ENCODE measurements at regions not wholly inside any gene's neighbourhood (a gene's known extent, or its start where the extent isn't known, plus 50 kb on each side); places are given as distances from the start of the nearest gene placed in this dataset.

DNA sequence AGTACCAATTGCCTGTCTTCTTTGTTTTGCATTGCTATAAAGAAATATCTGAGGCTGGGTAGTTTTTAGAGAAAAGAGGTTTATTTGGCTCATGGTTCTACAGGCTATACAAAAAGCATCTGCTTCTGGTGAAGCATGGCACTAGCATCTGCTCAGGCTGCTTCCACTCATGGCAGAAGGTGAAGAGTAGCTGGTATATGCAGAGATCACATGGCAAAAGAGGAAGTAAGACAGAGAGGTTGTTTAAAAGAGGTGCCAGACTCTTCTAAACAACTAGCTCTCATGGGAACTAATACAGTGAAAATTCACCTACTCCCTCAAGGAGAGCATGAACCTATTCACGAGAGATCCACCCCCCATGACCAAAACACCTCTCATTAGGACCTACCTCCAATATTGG is 56.7 kb upstream of the GUCA2B start:
- DNase-seq (ENCODE audit: low spot score) = no peak

DNA sequence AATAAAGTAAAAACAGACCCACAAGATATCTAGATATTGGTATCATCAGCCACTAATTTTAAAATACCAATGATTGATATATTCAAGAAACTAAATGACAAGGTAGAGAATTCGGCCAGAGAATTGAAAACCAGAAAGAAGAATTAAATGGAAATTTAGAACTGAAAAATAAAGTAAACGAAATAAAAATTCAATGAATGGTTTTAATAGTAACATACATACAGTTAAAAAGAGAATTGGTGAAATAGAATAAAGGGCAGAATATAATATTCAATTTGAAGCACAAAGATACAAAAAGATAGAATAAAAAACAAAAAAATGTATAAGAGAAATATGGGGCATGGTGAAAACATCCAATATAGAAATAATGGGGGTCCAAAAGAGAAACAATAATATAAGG is 64.0 kb upstream of the GUCA2B start:
- no peak for DNase-seq (ENCODE audit: low spot score)

- DNase-seq (ENCODE audit: low spot score) = no peak
These were observed 67.1 kb upstream of the GUCA2B start for GRCh38 chr1:42086146-42086545.

DNA sequence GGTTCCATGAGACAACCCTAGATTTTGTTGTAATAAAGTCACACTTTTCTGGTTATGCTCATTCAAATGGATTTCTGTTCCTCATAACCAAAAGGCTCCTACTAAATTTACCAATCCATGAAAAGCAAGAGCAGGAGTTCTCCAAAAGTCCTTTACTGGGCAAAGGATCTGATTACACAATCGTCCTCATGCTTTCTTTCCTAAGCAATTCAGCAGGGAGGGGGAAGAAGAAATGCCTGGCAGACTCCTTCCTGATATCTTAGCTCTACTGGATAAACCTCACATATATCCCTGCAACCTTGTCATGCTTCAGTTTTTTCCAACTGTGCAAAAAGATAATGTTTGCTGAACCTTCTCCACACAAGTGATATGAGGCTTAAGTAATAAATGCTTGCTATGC is 67.6 kb upstream of the GUCA2B start:
- DNase-seq (ENCODE audit: low spot score) = no peak

DNA sequence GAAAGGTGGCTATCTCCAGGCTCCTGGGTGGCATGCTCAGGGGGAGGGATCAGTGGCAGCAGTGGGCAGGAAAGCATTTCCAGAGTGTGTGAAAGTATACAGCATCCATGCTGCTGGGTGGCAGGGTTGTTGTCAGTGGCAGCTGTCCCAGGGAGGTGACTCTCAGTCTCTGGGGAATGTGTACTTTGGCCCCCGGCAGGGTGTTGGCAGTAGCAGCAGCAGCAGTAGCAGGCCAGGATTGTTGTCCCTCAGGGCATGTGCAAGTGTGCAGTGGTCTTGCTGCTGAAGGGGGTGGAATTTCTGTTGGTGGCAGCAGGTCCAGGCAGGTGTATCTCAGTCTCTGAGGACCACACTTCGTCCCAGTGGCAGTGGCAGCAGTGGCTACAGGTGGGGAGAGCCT is 71.7 kb upstream of the GUCA2B start:
- DNase-seq (ENCODE audit: low spot score) = no peak

DNA sequence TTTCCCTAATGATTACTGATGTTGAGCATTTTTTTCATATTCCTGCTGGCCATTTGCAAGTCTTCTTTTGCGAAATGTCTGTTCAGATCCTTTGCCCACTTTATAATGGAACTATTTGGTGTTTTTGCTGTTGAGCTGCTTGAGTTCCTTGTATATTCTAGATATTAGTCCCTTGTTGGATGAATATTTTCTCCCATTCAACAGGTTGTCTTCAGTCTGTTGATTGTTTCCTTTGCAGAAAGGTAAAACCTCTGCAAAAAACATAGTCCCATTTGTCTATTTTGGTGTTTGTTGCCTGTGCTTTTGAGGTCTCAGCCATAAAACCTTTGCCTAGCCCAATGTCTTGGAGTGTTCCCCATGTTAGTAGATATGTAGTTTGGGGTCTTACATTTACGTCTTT is 78.0 kb upstream of the GUCA2B start:
- no peak for DNase-seq (ENCODE audit: low spot score)

GRCh38 chr1:42070996-42071395 is 82.2 kb upstream of the GUCA2B start:
- no peak for DNase-seq (ENCODE audit: low spot score)

GRCh38 chr1:42057800-42058199 is 95.4 kb upstream of the GUCA2B start:
- DNase-seq (ENCODE audit: low spot score) = no peak

GRCh38 chr1:42056460-42056859 is 96.8 kb upstream of the GUCA2B start:
- no peak for DNase-seq (ENCODE audit: low spot score)

GRCh38 chr1:42055061-42055460 is 98.1 kb upstream of the GUCA2B start:
- DNase-seq (ENCODE audit: low spot score) = no peak

DNA sequence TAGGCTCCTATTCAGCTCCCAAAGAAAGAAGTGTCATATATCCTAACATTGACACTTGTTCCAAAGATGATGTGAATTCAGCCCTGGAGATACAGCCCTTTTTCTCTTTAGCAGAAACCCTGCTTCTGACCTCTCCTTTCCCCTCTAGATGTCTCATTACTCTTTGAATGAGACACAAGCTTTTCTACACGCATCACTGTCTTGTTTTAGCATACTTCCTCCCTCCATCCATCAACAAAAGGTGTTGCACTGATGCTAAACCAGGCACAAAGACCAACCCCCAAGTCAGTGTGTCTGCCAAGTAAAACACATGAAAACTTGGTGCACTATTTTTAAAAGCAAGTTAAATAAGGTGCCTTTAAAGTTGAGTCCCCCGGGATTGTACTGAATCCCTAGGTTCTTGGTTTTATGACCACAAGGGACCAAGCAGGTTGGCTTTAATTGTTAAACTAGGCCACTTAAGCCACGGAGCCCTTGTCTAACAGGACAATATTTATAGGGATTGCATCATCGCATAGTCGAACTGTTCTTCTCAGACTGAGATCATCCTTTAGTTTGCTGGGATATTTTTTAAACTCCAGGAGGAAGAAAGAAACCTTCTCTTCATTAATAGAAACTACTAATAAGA is 101.0 kb upstream of the GUCA2B start:
- no peak for DNase-seq (ENCODE audit: low spot score)

- DNase-seq (ENCODE audit: low spot score) = no peak
These were observed 105.7 kb upstream of the GUCA2B start for GRCh38 chr1:42047508-42047880.

DNA sequence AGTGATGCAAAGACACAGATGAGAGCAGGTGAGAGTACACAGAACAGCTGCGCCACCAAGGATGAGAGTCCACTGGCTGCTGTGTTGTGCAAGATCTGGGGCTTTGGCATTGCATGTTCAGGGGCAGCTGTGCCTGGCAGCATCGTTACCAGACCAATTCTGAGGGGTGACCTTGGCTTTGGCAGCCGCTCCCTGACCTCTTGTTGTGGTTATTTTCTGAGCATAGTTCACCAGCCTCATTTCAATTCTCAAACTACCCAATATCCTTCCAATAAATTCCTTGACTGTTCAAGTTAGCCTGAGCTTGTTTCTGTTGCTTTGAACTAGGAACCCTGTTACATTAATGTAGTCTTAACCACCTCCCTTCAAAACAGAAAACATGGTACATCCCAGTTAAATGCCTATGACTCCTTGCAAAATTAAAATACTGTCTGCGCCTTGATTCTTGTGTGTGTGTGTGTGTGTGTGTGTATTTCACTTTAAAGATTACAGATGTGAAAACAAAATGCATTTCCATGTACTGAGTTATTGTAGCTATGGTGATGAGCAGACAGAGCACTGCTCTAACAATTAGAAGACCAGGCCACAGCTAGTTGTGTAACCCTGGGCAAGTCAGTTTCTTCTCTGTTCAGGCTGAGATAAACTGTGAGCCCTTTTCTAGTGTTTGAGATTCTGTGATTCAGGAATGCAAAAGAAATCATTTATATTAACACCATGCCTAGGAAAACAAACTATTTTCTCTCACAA is 106.3 kb upstream of the GUCA2B start:
- DNase-seq (ENCODE audit: low spot score) = no peak

- no peak for DNase-seq (ENCODE audit: low spot score)
These were observed 108.9 kb upstream of the GUCA2B start for GRCh38 chr1:42044346-42044745.

GRCh38 chr1:42043811-42044210 is 109.4 kb upstream of the GUCA2B start:
- DNase-seq (ENCODE audit: low spot score) = peak; percentile 82

DNA sequence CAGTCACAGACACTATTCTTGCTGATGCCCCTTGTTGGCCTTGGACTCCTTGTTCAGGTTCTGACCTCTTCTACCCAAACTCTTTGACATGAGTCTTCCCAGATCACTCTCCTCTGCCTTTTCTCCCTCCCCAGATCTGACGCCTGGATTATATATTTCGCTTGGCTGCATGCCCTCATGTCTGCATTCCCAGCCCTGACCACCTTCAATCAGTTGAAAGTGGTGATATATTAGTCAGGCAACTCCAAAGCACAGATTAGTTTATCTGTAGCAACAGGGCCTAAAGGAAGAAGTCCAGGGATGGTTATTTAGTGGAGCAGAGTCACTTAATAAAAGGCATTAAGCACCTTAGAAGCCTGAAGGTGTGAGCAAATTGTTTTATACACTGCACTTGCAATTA is 110.0 kb upstream of the GUCA2B start:
- no peak for DNase-seq (ENCODE audit: low spot score)

- no peak for DNase-seq (ENCODE audit: low spot score)
These were observed 112.2 kb upstream of the GUCA2B start for GRCh38 chr1:42041031-42041430.

GRCh38 chr1:42040159-42040558 is 113.1 kb upstream of the GUCA2B start:
- no peak for DNase-seq (ENCODE audit: low spot score)

GRCh38 chr1:42038261-42038660 is 114.9 kb upstream of the GUCA2B start:
- no peak for DNase-seq (ENCODE audit: low spot score)

DNA sequence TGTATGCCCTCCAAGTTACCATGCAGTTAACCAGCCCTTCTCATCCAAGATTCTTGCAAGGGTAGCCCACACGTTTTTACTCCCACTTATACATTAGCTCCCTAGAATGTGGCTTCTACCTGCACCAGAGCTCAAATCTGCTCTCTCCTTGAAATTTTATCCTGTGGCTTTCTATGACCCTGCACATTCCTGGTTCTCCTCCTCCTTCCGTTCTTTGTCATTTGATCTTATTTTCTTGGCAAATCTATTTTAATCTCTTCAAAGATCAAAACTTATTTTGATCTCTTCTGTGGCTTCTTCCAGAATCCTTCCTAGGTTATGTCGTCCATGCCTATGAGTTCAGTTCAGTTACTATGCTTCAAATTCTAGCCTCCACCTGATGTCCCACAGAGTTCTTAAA is 115.6 kb upstream of the GUCA2B start:
- DNase-seq (ENCODE audit: low spot score) = no peak

- DNase-seq (ENCODE audit: low spot score) = no peak
These were observed 116.0 kb upstream of the GUCA2B start for GRCh38 chr1:42037161-42037560.

DNA sequence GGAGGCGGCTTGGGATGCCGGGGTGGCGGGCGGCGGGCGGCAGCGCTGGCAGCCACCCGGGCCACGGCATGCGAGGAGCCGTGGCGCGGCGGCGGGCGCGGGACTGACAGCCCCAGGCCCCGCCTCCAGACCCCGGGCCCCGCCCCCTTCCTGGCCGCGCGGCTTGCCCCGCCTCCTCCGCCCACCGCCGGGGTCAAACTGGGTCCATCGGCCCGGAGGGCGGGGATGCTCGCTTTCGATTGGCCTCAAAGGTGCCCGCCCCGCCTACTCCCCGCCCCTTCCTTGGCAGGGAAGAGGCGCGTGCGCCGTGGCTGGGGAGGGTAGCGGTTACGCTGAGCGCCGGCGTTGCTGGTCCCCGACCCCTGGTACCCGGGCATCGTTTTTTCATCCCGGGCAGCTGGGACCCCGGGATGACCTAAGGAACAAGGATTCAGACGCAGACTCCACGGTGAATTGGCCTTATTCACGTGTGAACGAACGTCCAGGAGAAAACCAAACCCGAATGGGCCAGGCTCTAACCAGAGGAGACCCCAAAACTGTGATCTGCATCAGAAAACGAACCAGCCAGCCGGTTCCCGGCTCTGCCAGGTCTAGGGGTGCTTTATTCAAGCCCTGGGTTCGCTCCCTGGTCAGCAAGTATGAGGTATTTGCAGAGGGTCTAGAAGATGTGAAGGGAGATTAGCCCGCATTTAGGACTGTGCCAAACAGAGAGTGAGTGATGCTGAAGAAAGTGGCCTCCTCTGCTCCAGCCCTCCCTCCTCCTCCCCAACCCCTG is 117.2 kb upstream of the GUCA2B start:
- DNase-seq (ENCODE audit: low spot score) = peak; percentile 90

- peak; percentile 36 for DNase-seq (ENCODE audit: low spot score)
These were observed 116.6 kb upstream of the HIVEP3 start for GRCh38 chr1:42035205-42035829.
